Transverse colon (tissue), 4 donors: ENCODE measurements at regions not wholly inside any gene's neighbourhood (a gene's known extent, or its start where the extent isn't known, plus 50 kb on each side); places are given as distances from the start of the nearest gene placed in this dataset.

ENCODE experiments used
- CTCF ChIP-seq, 5 experiments: fragments of 200-600 bp in 3 of 5; fragments of 450-650 bp in 2 of 5; sonication (generic) in 3 of 5; IDR thresholded peaks; 1 replicate in 2 of 5; 2 replicates in 3 of 5; pipeline ENCODE4 v1.5.1; 2016 to 2017; ENCODE audit warnings: antibody characterized with exemption in 5 of 5, inconsistent platforms in 3 of 5, mild to moderate bottlenecking in 2 of 5, moderate library complexity in 1 of 5
- POLR2A ChIP-seq: fragments of 450-650 bp; IDR thresholded peaks from one replicate; pipeline ENCODE4 v1.6.1; 2016; ENCODE audit warnings: antibody characterized with exemption, mild to moderate bottlenecking, moderate library complexity
- POLR2AphosphoS5 ChIP-seq, 3 donors: sonication (generic); formaldehyde crosslinking; IDR thresholded peaks; one replicate each; pipeline ENCODE4 v1.6.1; 2016; ENCODE audit warnings: antibody characterized with exemption in 3 of 3

DNA sequence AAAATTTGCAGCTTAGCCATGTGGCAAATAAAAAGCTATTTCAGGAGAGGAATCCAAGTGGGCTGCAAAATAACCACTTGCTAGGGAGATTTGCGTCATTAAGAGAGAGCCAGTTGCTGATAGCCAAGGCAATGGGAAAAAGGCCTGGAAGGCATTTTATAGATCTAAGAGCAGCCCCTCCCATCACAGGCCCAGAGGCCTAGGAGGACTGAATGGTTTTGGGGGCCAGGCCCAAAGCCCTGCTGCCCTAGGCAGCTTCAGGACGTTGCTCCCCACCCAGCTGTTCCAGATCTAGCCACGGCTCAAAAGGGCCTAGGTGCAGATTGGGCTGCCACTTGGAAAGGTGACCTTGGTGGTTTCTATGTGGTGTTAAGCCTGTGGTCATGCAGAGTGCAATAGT is 169.0 kb downstream of the AASDHPPT start:
- TF ChIP-seq CTCF (IDR thresholded peaks at IDR 0.05) (no peak), POLR2A (no peak), POLR2AphosphoS5 (IDR thresholded peaks at IDR 0.05) (no peak)
